ENCODE measurements at regions not wholly inside any gene's neighbourhood (a gene's known extent, or its start where the extent isn't known, plus 50 kb on each side); places are given as distances from the start of the nearest gene placed in this dataset.

DNA sequence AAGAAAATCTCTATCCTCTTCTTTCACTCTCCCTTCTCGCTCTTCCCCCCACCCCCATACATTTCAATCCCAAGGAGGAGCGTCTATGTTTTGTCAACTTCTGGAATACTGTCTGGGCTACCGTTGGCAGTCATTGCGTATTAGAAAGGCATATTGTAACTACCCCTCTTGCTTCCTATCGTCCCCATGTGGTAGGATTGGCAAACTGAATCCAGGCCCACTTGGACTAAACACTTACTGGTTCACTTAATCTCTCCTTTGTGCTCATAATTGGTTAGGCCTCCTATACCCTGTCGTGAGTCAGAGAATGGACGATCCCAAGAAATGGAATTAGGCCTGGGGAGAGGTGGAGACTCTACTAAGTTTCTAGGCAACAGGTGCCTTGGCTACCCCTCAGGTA is 68.8 kb upstream of the SLC8A3 start:
- TF ChIP-seq, protein P1, sequence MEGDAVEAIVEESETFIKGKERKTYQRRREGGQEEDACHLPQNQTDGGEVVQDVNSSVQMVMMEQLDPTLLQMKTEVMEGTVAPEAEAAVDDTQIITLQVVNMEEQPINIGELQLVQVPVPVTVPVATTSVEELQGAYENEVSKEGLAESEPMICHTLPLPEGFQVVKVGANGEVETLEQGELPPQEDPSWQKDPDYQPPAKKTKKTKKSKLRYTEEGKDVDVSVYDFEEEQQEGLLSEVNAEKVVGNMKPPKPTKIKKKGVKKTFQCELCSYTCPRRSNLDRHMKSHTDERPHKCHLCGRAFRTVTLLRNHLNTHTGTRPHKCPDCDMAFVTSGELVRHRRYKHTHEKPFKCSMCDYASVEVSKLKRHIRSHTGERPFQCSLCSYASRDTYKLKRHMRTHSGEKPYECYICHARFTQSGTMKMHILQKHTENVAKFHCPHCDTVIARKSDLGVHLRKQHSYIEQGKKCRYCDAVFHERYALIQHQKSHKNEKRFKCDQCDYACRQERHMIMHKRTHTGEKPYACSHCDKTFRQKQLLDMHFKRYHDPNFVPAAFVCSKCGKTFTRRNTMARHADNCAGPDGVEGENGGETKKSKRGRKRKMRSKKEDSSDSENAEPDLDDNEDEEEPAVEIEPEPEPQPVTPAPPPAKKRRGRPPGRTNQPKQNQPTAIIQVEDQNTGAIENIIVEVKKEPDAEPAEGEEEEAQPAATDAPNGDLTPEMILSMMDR (IDR thresholded peaks at IDR 0.05) = no peak
- TF ChIP-seq POLR2AphosphoS5 (IDR thresholded peaks at IDR 0.05) = no peak
